Liver (tissue), 8 donors: ENCODE measurements at regions not wholly inside any gene's neighbourhood (a gene's known extent, or its start where the extent isn't known, plus 50 kb on each side); places are given as distances from the start of the nearest gene placed in this dataset.
A peak's percentile ranks its signal among the peaks of the same experiment; 100 is the strongest.

Source experiments
- DNase-seq: peaks from one replicate; pipeline ENCODE4 v3.0.0-alpha.2; 2017; ENCODE audit warnings: low spot score
- H3K27ac ChIP-seq, 2 donors: one replicate each; pipeline ENCODE4 v1.7.0; 2013; ENCODE audit warnings: inconsistent platforms in 2 of 2, low read length in 2 of 2, control low read depth in 1 of 2, low read depth in 1 of 2, mild to moderate bottlenecking in 1 of 2
- H3K27me3 ChIP-seq, 4 donors: one replicate each; pipeline versions ENCODE4 v1.6.1 to v1.7.0; 2013; ENCODE audit warnings: low read length in 3 of 4, inconsistent platforms in 1 of 4, mild to moderate bottlenecking in 1 of 4, moderate library complexity in 1 of 4; ENCODE audit not compliant: control insufficient read depth in 4 of 4, insufficient read depth in 4 of 4
- H3K36me3 ChIP-seq, 4 donors: one replicate each; pipeline versions ENCODE4 v1.6.1 to v1.7.0; 2013; ENCODE audit warnings: low read length in 3 of 4, mild to moderate bottlenecking in 3 of 4, low read depth in 1 of 4, moderate library complexity in 1 of 4; ENCODE audit not compliant: control insufficient read depth in 4 of 4, insufficient read depth in 3 of 4
- H3K4me1 ChIP-seq, 4 donors: one replicate each; pipeline versions ENCODE4 v1.6.1 to v1.7.0; 2013; ENCODE audit warnings: low read length in 3 of 4, mild to moderate bottlenecking in 3 of 4, moderate library complexity in 1 of 4; ENCODE audit not compliant: control insufficient read depth in 4 of 4, insufficient read depth in 4 of 4
- H3K4me3 ChIP-seq, 3 donors: one replicate each; pipeline versions ENCODE4 v1.6.1 to v1.7.0; 2013; ENCODE audit warnings: low read length in 3 of 3, control low read depth in 1 of 3, low read depth in 1 of 3, mild to moderate bottlenecking in 1 of 3
- H3K9ac ChIP-seq, 2 donors: one replicate each; pipeline ENCODE4 v1.7.0; 2013; ENCODE audit warnings: low read length in 2 of 2, mild to moderate bottlenecking in 2 of 2, moderate library complexity in 2 of 2, control low read depth in 1 of 2, low read depth in 1 of 2
- H3K9me3 ChIP-seq, 4 donors: one replicate each; pipeline versions ENCODE4 v1.6.1 to v1.7.0; 2013; ENCODE audit warnings: low read length in 3 of 4; ENCODE audit not compliant: control insufficient read depth in 4 of 4
- ATF3 ChIP-seq: IDR thresholded peaks from 2 replicates; pipeline ENCODE4 v1.6.1; 2016; ENCODE audit warnings: antibody characterized with exemption
- CTCF ChIP-seq: fragments of 150-350 bp; IDR thresholded peaks from 2 replicates; pipeline ENCODE4 v1.5.1; 2017; ENCODE audit warnings: improper control_type of control experiment, low read depth, low read length; ENCODE audit not compliant: missing input control
- FOXA1 ChIP-seq: IDR thresholded peaks from 2 replicates; pipeline ENCODE4 v1.6.1; 2016; ENCODE audit warnings: antibody characterized with exemption
- FOXA2 ChIP-seq: IDR thresholded peaks from 2 replicates; pipeline ENCODE4 v1.6.1; 2016; ENCODE audit warnings: antibody characterized with exemption
- GABPA ChIP-seq, 2 donors: IDR thresholded peaks in 1 of 2; conservative IDR thresholded peaks in 1 of 2; 2 replicates each; pipeline ENCODE4 v1.6.1; 2016; ENCODE audit warnings: antibody characterized with exemption in 2 of 2, mild to moderate bottlenecking in 1 of 2, moderate library complexity in 1 of 2
- HNF4A ChIP-seq, 2 donors: conservative IDR thresholded peaks; 2 replicates each; pipeline ENCODE4 v1.6.1; 2016; ENCODE audit warnings: antibody characterized with exemption in 2 of 2, mild to moderate bottlenecking in 2 of 2
- HNF4G ChIP-seq: IDR thresholded peaks from 2 replicates; pipeline ENCODE4 v1.6.1; 2016; ENCODE audit warnings: antibody characterized with exemption
- JUND ChIP-seq, 2 donors: IDR thresholded peaks; 2 replicates each; pipeline ENCODE4 v1.6.1; 2016; ENCODE audit warnings: antibody characterized with exemption in 2 of 2
- NR2F2 ChIP-seq: IDR thresholded peaks from 2 replicates; pipeline ENCODE4 v1.6.1; 2016; ENCODE audit warnings: antibody characterized with exemption
- RAD21 ChIP-seq, 2 donors: IDR thresholded peaks; 2 replicates each; pipeline ENCODE4 v1.6.1; 2016; ENCODE audit warnings: antibody characterized with exemption in 2 of 2, mild to moderate bottlenecking in 2 of 2
- RXRA ChIP-seq, 2 donors: IDR thresholded peaks; 2 replicates each; pipeline ENCODE4 v1.6.1; 2017 to 2018; ENCODE audit warnings: antibody characterized with exemption in 2 of 2, mild to moderate bottlenecking in 1 of 2
- SP1 ChIP-seq: IDR thresholded peaks from 2 replicates; pipeline ENCODE4 v1.6.1; 2018; ENCODE audit warnings: antibody characterized with exemption, mild to moderate bottlenecking
- TAF1 ChIP-seq: conservative IDR thresholded peaks from 2 replicates; pipeline ENCODE4 v1.6.1; 2016; ENCODE audit warnings: antibody characterized with exemption, mild to moderate bottlenecking
- ZBTB33 ChIP-seq: IDR thresholded peaks from 2 replicates; pipeline ENCODE4 v1.6.1; 2016; ENCODE audit warnings: antibody characterized with exemption
- WGBS: extraction: QIAGEN DNeasy Blood & Tissue Kit; methylation state at CpG from one replicate; pipeline ENCODE4 v1.1.7; 2013; 5-methylcytosine and 5-hydroxymethylcytosine counted together
- donor health status: healthy.
- donor health status: healthy.
- donor health status: healthy.
- donor health status: healthy.
- donor health status: healthy.

GRCh38 chr20:16801919-16802651 is 53.9 kb downstream of the OTOR start:
- no peak overlapping the region for H3K4me3 ChIP-seq
- TF ChIP-seq RXRA (IDR thresholded peaks at IDR 0.05) (no peak), RAD21 (IDR thresholded peaks at IDR 0.05) (peak; percentile 78 to 83), CTCF (peak; percentile 85)
- WGBS: 40% methylated on average over 15 of the region's 15 CpGs

GRCh38 chr20:16802652-16802935 is 54.4 kb downstream of the OTOR start:
- Histone ChIP-seq H3K9ac (no peak overlapping the region), H3K4me3 (no peak overlapping the region), H3K4me1 (no peaks in the 10 kb centered on the region), H3K36me3 (no peaks in the 10 kb centered on the region), H3K27me3 (peaks cover 0 to 13% (median 0%) of the 10 kb centered on the region in 4 donors), H3K9me3 (no peaks in the 10 kb centered on the region), H3K27ac (no peak overlapping the region)
- WGBS: 60% methylated on average over 4 of the region's 4 CpGs
- no peak for TF ChIP-seq NR2F2
- TF ChIP-seq SP1: no peak
- no peak for TF ChIP-seq FOXA2
- TF ChIP-seq ATF3: no peak
- no peak for DNase-seq

More at GRCh38 chr20:16801919-16802651, 53.9 kb downstream of the OTOR start:
- Histone ChIP-seq H3K27ac (no peak overlapping the region), H3K4me1 (no peaks in the 10 kb centered on the region), H3K27me3 (peaks cover 0 to 12% (median 0%) of the 10 kb centered on the region in 4 donors), H3K9me3 (no peaks in the 10 kb centered on the region), H3K9ac (no peak overlapping the region), H3K36me3 (no peaks in the 10 kb centered on the region)
- DNase-seq: peak; percentile 65

GRCh38 chr20:16803965-16804792 is 56.0 kb downstream of the OTOR start:
- H3K27me3 ChIP-seq: peaks cover 0 to 14% (median 0%) of the 10 kb centered on the region in 4 donors
- H3K9me3 ChIP-seq: no peaks in the 10 kb centered on the region

More at GRCh38 chr20:16803965-16804792, 56.0 kb downstream of the OTOR start:
- Histone ChIP-seq H3K4me3 (no peak overlapping the region), H3K36me3 (no peaks in the 10 kb centered on the region), H3K9ac (no peak overlapping the region), H3K27ac (no peak overlapping the region), H3K4me1 (no peaks in the 10 kb centered on the region)
- DNase-seq: peak; percentile 60
- no peak for TF ChIP-seq NR2F2
- no peak for TF ChIP-seq HNF4A (conservative IDR thresholded peaks at IDR 0.05)
- no peak for TF ChIP-seq ATF3
- no peak for TF ChIP-seq GABPA (IDR thresholded peaks at IDR 0.05 in 1 of 2, conservative IDR thresholded peaks at IDR 0.05 in 1 of 2)
- TF ChIP-seq ZBTB33: no peak
- no peak for TF ChIP-seq TAF1
- no peak for TF ChIP-seq JUND (IDR thresholded peaks at IDR 0.05)
- peak; percentile 84 for TF ChIP-seq CTCF
- TF ChIP-seq RXRA (IDR thresholded peaks at IDR 0.05): no peak
- TF ChIP-seq HNF4G: no peak
- TF ChIP-seq RAD21 (IDR thresholded peaks at IDR 0.05): peak; percentile 87
- TF ChIP-seq FOXA1: no peak
- TF ChIP-seq SP1: no peak
- WGBS: 17% methylated on average over 14 of the region's 14 CpGs
